PC-9 (cell line): ENCODE measurements at regions not wholly inside any gene's neighbourhood (a gene's known extent, or its start where the extent isn't known, plus 50 kb on each side); places are given as distances from the start of the nearest gene placed in this dataset.

Experiments
- BruUV-seq: library from RNA; stranded (reverse); fragments of 400-500 nt; replicated peaks from 2 replicates; lab custom pipeline; 2021; lab: Mats Ljungman, UMichigan
- CTCF ChIA-PET: fragments of 300-600 bp; sonication (Branson Sonifier 250); formaldehyde crosslinking; loops from one replicate; lab custom pipeline; 2022; ENCODE audit warnings: antibody characterized with exemption; lab: Charles Lee
- POLR2A ChIA-PET: fragments of 300-600 bp; sonication (Branson Sonifier 250); formaldehyde crosslinking; loops from one replicate; lab custom pipeline; 2022; ENCODE audit warnings: antibody characterized with exemption; ENCODE audit not compliant: unreplicated experiment; lab: Charles Lee
- DNase-seq, 2 experiments: peaks; one replicate each; pipeline versions ENCODE4 v3.0.0 to v3.0.0-alpha.2; 2015 to 2022; ENCODE audit warnings: mixed read lengths in 1 of 2
- H2AFZ ChIP-seq: fragments of 200-600 bp; sonication (generic); 2 replicates; pipeline ENCODE4 v1.8.1; 2017; ENCODE audit warnings: antibody characterized with exemption
- H3F3A ChIP-seq: fragments of 200-600 bp; sonication (generic); 2 replicates; pipeline ENCODE4 v1.8.1; 2017; ENCODE audit warnings: antibody characterized with exemption, mild to moderate bottlenecking, low read depth; ENCODE audit not compliant: insufficient read depth
- H3K27ac ChIP-seq: fragments of 200-600 bp; sonication (generic); 2 replicates; pipeline ENCODE4 v1.6.1; 2016; ENCODE audit warnings: mixed run types
- H3K27me3 ChIP-seq: fragments of 200-600 bp; sonication (generic); 2 replicates; pipeline ENCODE4 v1.6.1; 2016; ENCODE audit warnings: low read depth, mixed run types; ENCODE audit not compliant: insufficient read depth
- H3K36me3 ChIP-seq: fragments of 200-600 bp; sonication (generic); 2 replicates; pipeline ENCODE4 v1.6.1; 2016; ENCODE audit warnings: low read depth, mixed run types
- H3K4me1 ChIP-seq: fragments of 200-600 bp; sonication (generic); replicated peaks from 2 replicates; pipeline ENCODE4 v1.6.1; 2016; ENCODE audit warnings: mixed run types; ENCODE audit not compliant: insufficient read depth
- H3K4me2 ChIP-seq: fragments of 200-600 bp; sonication (generic); 2 replicates; pipeline ENCODE4 v1.6.1; 2017; ENCODE audit warnings: mixed run types
- H3K4me3 ChIP-seq: fragments of 200-600 bp; sonication (generic); 2 replicates; pipeline ENCODE4 v1.6.1; 2016; ENCODE audit warnings: mixed run types
- H3K79me2 ChIP-seq: fragments of 200-600 bp; sonication (generic); 2 replicates; pipeline ENCODE4 v1.6.1; 2017; ENCODE audit warnings: low read depth, mixed run types
- H3K9me2 ChIP-seq: fragments of 200-600 bp; sonication (generic); 2 replicates; pipeline ENCODE4 v1.8.1; 2017; ENCODE audit warnings: mild to moderate bottlenecking; ENCODE audit not compliant: insufficient read depth
- H3K9me3 ChIP-seq: fragments of 200-600 bp; sonication (generic); 2 replicates; pipeline ENCODE4 v1.8.1; 2016; ENCODE audit warnings: low read depth; ENCODE audit not compliant: insufficient read depth
- H4K20me1 ChIP-seq: fragments of 200-600 bp; sonication (generic); 2 replicates; pipeline ENCODE4 v1.8.1; 2017; ENCODE audit not compliant: insufficient read depth
- EZH2 ChIP-seq: fragments of 200-600 bp; sonication (generic); IDR thresholded peaks from 2 replicates; pipeline ENCODE4 v1.8.0; 2017; ENCODE audit warnings: antibody characterized with exemption, low read depth
- intact Hi-C: fragments of 100-400 bp; cut with micrococcal nuclease; formaldehyde crosslinking; loops from one replicate; pipeline ENCODE4 v1.10.0; 2022; ENCODE audit not compliant: unreplicated experiment
- TF ChIP-seq, protein P1 (sequence below): fragments of 200-600 bp; sonication (generic); conservative IDR thresholded peaks from 2 replicates; pipeline ENCODE4 v1.6.1; 2017; ENCODE audit warnings: mixed run types, antibody characterized with exemption, mild to moderate bottlenecking, moderate library complexity

GRCh38 chr3:161602475-161602874 lies 105.9 kb downstream of the OTOL1 start:
- Histone ChIP-seq H3K4me2 (no peak overlapping the region), H3K4me3 (no peak overlapping the region), H2AFZ (no peak overlapping the region), H3K9me2 (no peaks in the 10 kb centered on the region), H3K27ac (no peak overlapping the region), H3K79me2 (no peaks in the 10 kb centered on the region), H3K27me3 (no peaks in the 10 kb centered on the region), H3K36me3 (no peaks in the 10 kb centered on the region), H3K4me1 (no peaks in the 10 kb centered on the region), H4K20me1 (no peaks in the 10 kb centered on the region; the same call in 1 of the 2 replicates), H3K9me3 (no peaks in the 10 kb centered on the region), H3F3A (no peaks in the 10 kb centered on the region)
- DNase-seq, result no peak
- POLR2A ChIA-PET, result no interaction called here
- intact Hi-C loops, result no loop called here
- TF ChIP-seq, protein P1, sequence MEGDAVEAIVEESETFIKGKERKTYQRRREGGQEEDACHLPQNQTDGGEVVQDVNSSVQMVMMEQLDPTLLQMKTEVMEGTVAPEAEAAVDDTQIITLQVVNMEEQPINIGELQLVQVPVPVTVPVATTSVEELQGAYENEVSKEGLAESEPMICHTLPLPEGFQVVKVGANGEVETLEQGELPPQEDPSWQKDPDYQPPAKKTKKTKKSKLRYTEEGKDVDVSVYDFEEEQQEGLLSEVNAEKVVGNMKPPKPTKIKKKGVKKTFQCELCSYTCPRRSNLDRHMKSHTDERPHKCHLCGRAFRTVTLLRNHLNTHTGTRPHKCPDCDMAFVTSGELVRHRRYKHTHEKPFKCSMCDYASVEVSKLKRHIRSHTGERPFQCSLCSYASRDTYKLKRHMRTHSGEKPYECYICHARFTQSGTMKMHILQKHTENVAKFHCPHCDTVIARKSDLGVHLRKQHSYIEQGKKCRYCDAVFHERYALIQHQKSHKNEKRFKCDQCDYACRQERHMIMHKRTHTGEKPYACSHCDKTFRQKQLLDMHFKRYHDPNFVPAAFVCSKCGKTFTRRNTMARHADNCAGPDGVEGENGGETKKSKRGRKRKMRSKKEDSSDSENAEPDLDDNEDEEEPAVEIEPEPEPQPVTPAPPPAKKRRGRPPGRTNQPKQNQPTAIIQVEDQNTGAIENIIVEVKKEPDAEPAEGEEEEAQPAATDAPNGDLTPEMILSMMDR, result no peak
- TF ChIP-seq EZH2, result no peak
- CTCF ChIA-PET, result no interaction called here
- BruUV-seq, result no TSS peak

DNA sequence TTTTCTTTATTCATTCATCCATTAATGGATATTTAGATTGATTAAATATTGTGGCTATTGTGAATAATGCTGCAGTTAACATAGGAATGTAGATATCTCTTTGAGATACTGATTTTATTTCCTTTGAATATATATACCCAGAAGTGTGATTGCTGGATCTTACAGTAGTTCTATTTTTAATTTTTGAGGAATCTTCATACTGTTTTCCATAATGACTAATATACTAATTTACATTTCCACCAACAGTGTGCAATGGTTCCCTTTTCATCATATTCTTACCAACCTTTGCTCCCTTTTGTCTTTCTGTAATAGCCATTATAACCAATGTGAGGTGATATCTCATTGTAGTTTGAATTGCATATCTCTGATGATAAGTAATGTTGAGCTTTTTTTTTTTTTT lies 106.3 kb downstream of the OTOL1 start:
- intact Hi-C loops, result no loop called here
- Histone ChIP-seq H3K4me2 (no peak overlapping the region), H3K27me3 (no peaks in the 10 kb centered on the region), H2AFZ (no peak overlapping the region), H3K9me2 (no peaks in the 10 kb centered on the region), H4K20me1 (no peaks in the 10 kb centered on the region; the same call in 1 of the 2 replicates), H3F3A (no peaks in the 10 kb centered on the region), H3K4me3 (no peak overlapping the region), H3K79me2 (no peaks in the 10 kb centered on the region), H3K4me1 (no peaks in the 10 kb centered on the region), H3K36me3 (no peaks in the 10 kb centered on the region), H3K9me3 (no peaks in the 10 kb centered on the region), H3K27ac (no peak overlapping the region)
- CTCF ChIA-PET, result no interaction called here
- BruUV-seq, result no TSS peak
- DNase-seq, result no peak
- TF ChIP-seq EZH2, result no peak
- TF ChIP-seq, protein P1, result no peak
- POLR2A ChIA-PET, result interaction anchor here (0.6 kb wide), 1 partner anchor 108 kb away, joined by 7 read pairs; no protein-coding TSS in a partner anchor

- Histone ChIP-seq H3K27me3 (no peaks in the 10 kb centered on the region), H3K79me2 (no peaks in the 10 kb centered on the region), H3K4me3 (no peak overlapping the region), H3K36me3 (no peaks in the 10 kb centered on the region), H4K20me1 (no peaks in the 10 kb centered on the region; the same call in 1 of the 2 replicates), H3K4me1 (no peaks in the 10 kb centered on the region), H3K9me2 (no peaks in the 10 kb centered on the region), H3F3A (no peaks in the 10 kb centered on the region), H3K27ac (no peak overlapping the region), H3K4me2 (no peak overlapping the region), H2AFZ (no peak overlapping the region), H3K9me3 (no peaks in the 10 kb centered on the region)
- ChIA-PET POLR2A (interaction anchor here (0.6 kb wide), 1 partner anchor 315 kb away, joined by 4 read pairs; no protein-coding TSS in a partner anchor), CTCF (no interaction called here)
- no TSS peak for BruUV-seq
- DNase-seq, result no peak
- no peak for TF ChIP-seq EZH2
- TF ChIP-seq, protein P1, result no peak
- intact Hi-C loops, result no loop called here
Observed at GRCh38 chr3:161607056-161607455, 110.4 kb downstream of the OTOL1 start.
